GM23338 (cell line): ENCODE measurements at regions not wholly inside any gene's neighbourhood (a gene's known extent, or its start where the extent isn't known, plus 50 kb on each side); places are given as distances from the start of the nearest gene placed in this dataset.

Experiments
- ATAC-seq: fragments of 200-7000 bp; cut with Tn5 transposase; 3 replicates; pipeline ENCODE4 v1.9.1; 2020
- DNase-seq: peaks from one replicate; pipeline ENCODE4 v3.0.0-alpha.2; 2015; ENCODE audit warnings: low spot score
- H2AFZ ChIP-seq: fragments of 200-600 bp; sonication (generic); 2 replicates; pipeline ENCODE4 v1.8.0; 2016; ENCODE audit warnings: antibody characterized with exemption, mild to moderate bottlenecking, moderate library complexity
- H3F3A ChIP-seq: fragments of 200-600 bp; sonication (generic); replicated peaks from 2 replicates; pipeline ENCODE4 v1.8.0; 2017; ENCODE audit warnings: antibody characterized with exemption, mixed run types, low read depth
- H3K27ac ChIP-seq: fragments of 200-600 bp; sonication (generic); 2 replicates; pipeline ENCODE4 v1.6.1; 2016; ENCODE audit warnings: low read depth
- H3K27me3 ChIP-seq: fragments of 200-600 bp; sonication (generic); 2 replicates; pipeline ENCODE4 v1.8.0; 2016; ENCODE audit warnings: mild to moderate bottlenecking, mixed run types, moderate library complexity; ENCODE audit not compliant: insufficient read depth
- H3K36me3 ChIP-seq: fragments of 200-600 bp; sonication (generic); 2 replicates; pipeline ENCODE4 v1.8.0; 2016; ENCODE audit warnings: mild to moderate bottlenecking; ENCODE audit not compliant: insufficient read depth
- H3K4me1 ChIP-seq: fragments of 200-600 bp; sonication (generic); 2 replicates; pipeline ENCODE4 v1.8.0; 2016; ENCODE audit warnings: mild to moderate bottlenecking, moderate library complexity; ENCODE audit not compliant: insufficient read depth
- H3K4me2 ChIP-seq: fragments of 200-600 bp; sonication (generic); 2 replicates; pipeline ENCODE4 v1.7.1; 2017; ENCODE audit warnings: mixed run types
- H3K4me3 ChIP-seq: fragments of 200-600 bp; sonication (generic); 2 replicates; pipeline ENCODE4 v1.6.1; 2016; ENCODE audit warnings: mixed run types
- H3K79me2 ChIP-seq: fragments of 200-600 bp; sonication (generic); replicated peaks from 2 replicates; pipeline ENCODE4 v1.8.0; 2017; ENCODE audit warnings: mild to moderate bottlenecking; ENCODE audit not compliant: insufficient read depth
- H3K9me2 ChIP-seq: fragments of 200-600 bp; sonication (generic); 2 replicates; pipeline ENCODE4 v1.8.0; 2017; ENCODE audit not compliant: insufficient read depth
- H4K20me1 ChIP-seq: fragments of 200-600 bp; sonication (generic); replicated peaks from 2 replicates; pipeline ENCODE4 v1.8.0; 2017; ENCODE audit warnings: mild to moderate bottlenecking; ENCODE audit not compliant: insufficient read depth
- H3K27ac Mint-ChIP-seq: 2 replicates; pipeline ENCODE4 v1.8.0; 2020; ENCODE audit warnings: inconsistent platforms, mild to moderate bottlenecking, moderate library complexity, mixed read lengths
- H3K27me3 Mint-ChIP-seq: 3 replicates; pipeline ENCODE4 v1.8.0; 2022; ENCODE audit warnings: low read depth, mild to moderate bottlenecking, moderate library complexity, mixed read lengths, inconsistent platforms; ENCODE audit not compliant: insufficient read depth, poor library complexity
- H3K36me3 Mint-ChIP-seq: 3 replicates; pipeline ENCODE4 v1.8.0; 2021; ENCODE audit warnings: low read depth, mild to moderate bottlenecking, inconsistent platforms, moderate library complexity, mixed read lengths
- H3K4me1 Mint-ChIP-seq: 3 replicates; pipeline ENCODE4 v1.8.0; 2020; ENCODE audit warnings: mild to moderate bottlenecking, inconsistent platforms, mixed read lengths
- H3K4me3 Mint-ChIP-seq: 3 replicates; pipeline ENCODE4 v1.8.0; 2021; ENCODE audit warnings: moderate library complexity, mild to moderate bottlenecking, inconsistent platforms, mixed read lengths
- H3K9me3 Mint-ChIP-seq: 3 replicates; pipeline ENCODE4 v1.8.0; 2020; ENCODE audit warnings: moderate library complexity, mild to moderate bottlenecking, inconsistent platforms, mixed read lengths
- ETS1 ChIP-seq: IDR thresholded peaks from 2 replicates; pipeline ENCODE4 v1.6.1; 2016; ENCODE audit warnings: antibody characterized with exemption
- EZH2 ChIP-seq: fragments of 200-600 bp; sonication (generic); IDR thresholded peaks from one replicate; pipeline ENCODE4 v1.8.0; 2017; ENCODE audit warnings: antibody characterized with exemption, mild to moderate bottlenecking, low read depth; ENCODE audit not compliant: unreplicated experiment
- EZH2phosphoT487 ChIP-seq: fragments of 200-600 bp; sonication (generic); IDR thresholded peaks from one replicate; pipeline ENCODE4 v1.8.1; 2018; ENCODE audit warnings: antibody characterized with exemption; ENCODE audit not compliant: unreplicated experiment
- POLR2AphosphoS5 ChIP-seq: IDR thresholded peaks from 2 replicates; pipeline ENCODE4 v1.6.1; 2016; ENCODE audit warnings: antibody characterized with exemption, low read depth
- REST ChIP-seq: IDR thresholded peaks from one replicate; pipeline ENCODE4 v1.6.1; 2018; ENCODE audit warnings: antibody characterized with exemption; ENCODE audit not compliant: unreplicated experiment
- STAT1 ChIP-seq: IDR thresholded peaks from one replicate; pipeline ENCODE4 v1.6.1; 2016; ENCODE audit warnings: antibody characterized with exemption; ENCODE audit not compliant: unreplicated experiment
- ZNF114 ChIP-seq: fragments of 250-450 bp; sonication (Bioruptor Pico); IDR thresholded peaks from 2 replicates; pipeline ENCODE4 v1.5.0; 2020; ENCODE audit warnings: mild to moderate bottlenecking, moderate library complexity
- ZNF331 ChIP-seq: fragments of 250-450 bp; sonication (Bioruptor Pico); IDR thresholded peaks from 2 replicates; pipeline ENCODE4 v1.5.0; 2020; ENCODE audit warnings: low read depth, mild to moderate bottlenecking, moderate library complexity
- ZNF462 ChIP-seq: fragments of 250-450 bp; sonication (Bioruptor Pico); IDR thresholded peaks from 2 replicates; pipeline ENCODE4 v1.5.0; 2020; ENCODE audit warnings: mild to moderate bottlenecking, moderate library complexity

GRCh38 chr5:8892926-8893325, 652.9 kb downstream of the SEMA5A start (continued):
- TF ChIP-seq REST = no peak

- Histone ChIP-seq H3K9me2 (no peaks in the 10 kb centered on the region), H3F3A (no peaks in the 10 kb centered on the region), H3K4me2 (no peak overlapping the region), H3K27me3 (no peaks in the 10 kb centered on the region), H3K79me2 (no peaks in the 10 kb centered on the region), H3K4me1 (no peaks in the 10 kb centered on the region), H3K36me3 (no peaks in the 10 kb centered on the region), H4K20me1 (no peaks in the 10 kb centered on the region), H2AFZ (no peak overlapping the region), H3K27ac (no peak overlapping the region), H3K4me3 (no peak overlapping the region)
- no peaks in the 10 kb centered on the region for H3K36me3 Mint-ChIP-seq
- DNase-seq = no peak
- H3K9me3 Mint-ChIP-seq = no peaks in the 10 kb centered on the region; the same call in 2 of the 3 replicates
- H3K27ac Mint-ChIP-seq = no peak overlapping the region
- ATAC-seq = no peak
- H3K4me1 Mint-ChIP-seq = peaks cover 3% of the 10 kb centered on the region; the same call in 2 of the 3 replicates
- H3K4me3 Mint-ChIP-seq = no peak overlapping the region
- H3K27me3 Mint-ChIP-seq = no peaks in the 10 kb centered on the region
- no peak for TF ChIP-seq ETS1
- no peak for TF ChIP-seq STAT1
- TF ChIP-seq EZH2 = no peak
- TF ChIP-seq ZNF462 (CRISPR knock-in tag) = no peak
- TF ChIP-seq EZH2phosphoT487 = no peak
- no peak for TF ChIP-seq REST
- TF ChIP-seq ZNF114 = no peak
- TF ChIP-seq POLR2AphosphoS5 = no peak
- TF ChIP-seq ZNF331 (CRISPR knock-in tag) = no peak
Observed at GRCh38 chr5:8894031-8894430, 651.8 kb downstream of the SEMA5A start.
